Mesendoderm (in vitro differentiated cells): ENCODE measurements at regions not wholly inside any gene's neighbourhood (a gene's known extent, or its start where the extent isn't known, plus 50 kb on each side); places are given as distances from the start of the nearest gene placed in this dataset.

Experiments used
- DNase-seq: peaks from one replicate; pipeline ENCODE4 v3.0.0; 2013
- H2AK5ac ChIP-seq: 2 replicates; pipeline ENCODE4 v1.6.1; 2013; ENCODE audit warnings: low read length, inconsistent platforms
- H2BK120ac ChIP-seq: 2 replicates; pipeline ENCODE4 v1.6.1; 2013; ENCODE audit warnings: low read depth, mild to moderate bottlenecking, low read length, moderate library complexity, mixed read lengths
- H2BK15ac ChIP-seq: replicated peaks from 2 replicates; pipeline ENCODE4 v1.6.1; 2013; ENCODE audit warnings: low read depth, mild to moderate bottlenecking, moderate library complexity
- H2BK5ac ChIP-seq: 2 replicates; pipeline ENCODE4 v1.6.1; 2013; ENCODE audit warnings: low read length, inconsistent platforms
- H3K18ac ChIP-seq: 2 replicates; pipeline ENCODE4 v1.6.1; 2013; ENCODE audit warnings: mild to moderate bottlenecking, low read length, mixed read lengths
- H3K23ac ChIP-seq: one replicate; pipeline ENCODE4 v1.6.1; 2013; ENCODE audit warnings: low read length
- H3K27ac ChIP-seq: 2 replicates; pipeline ENCODE4 v1.5.1; 2013; ENCODE audit warnings: low read depth, mild to moderate bottlenecking, inconsistent platforms, low read length, moderate library complexity
- H3K27me3 ChIP-seq: 2 replicates; pipeline ENCODE4 v1.6.1; 2013; ENCODE audit warnings: low read length, control low read depth, mild to moderate bottlenecking, inconsistent platforms; ENCODE audit not compliant: insufficient read depth, poor library complexity
- H3K36me3 ChIP-seq: 2 replicates; pipeline ENCODE4 v1.6.1; 2013; ENCODE audit warnings: low read length, inconsistent platforms; ENCODE audit not compliant: control insufficient read depth, insufficient read depth
- H3K4ac ChIP-seq: one replicate; pipeline ENCODE4 v1.6.1; 2013; ENCODE audit warnings: low read depth, mild to moderate bottlenecking, low read length, moderate library complexity
- H3K4me1 ChIP-seq: 2 replicates; pipeline ENCODE4 v1.6.1; 2013; ENCODE audit warnings: low read depth, low read length, inconsistent platforms; ENCODE audit not compliant: control insufficient read depth
- H3K4me2 ChIP-seq: 2 replicates; pipeline ENCODE4 v1.6.1; 2013; ENCODE audit warnings: low read length
- H3K4me3 ChIP-seq: 2 replicates; pipeline ENCODE4 v1.5.1; 2013; ENCODE audit warnings: mild to moderate bottlenecking, low read length
- H3K56ac ChIP-seq: one replicate; pipeline ENCODE4 v1.6.1; 2013; ENCODE audit warnings: low read length
- H3K79me1 ChIP-seq: 2 replicates; pipeline ENCODE4 v1.6.1; 2013; ENCODE audit warnings: low read length, inconsistent platforms
- H3K79me2 ChIP-seq: 2 replicates; pipeline ENCODE4 v1.6.1; 2013; ENCODE audit warnings: mild to moderate bottlenecking, low read length; ENCODE audit not compliant: control insufficient read depth, insufficient read depth
- H3K9ac ChIP-seq: 2 replicates; pipeline ENCODE4 v1.6.1; 2013; ENCODE audit warnings: low read length, inconsistent platforms
- H4K5ac ChIP-seq: one replicate; pipeline ENCODE4 v1.6.1; 2013; ENCODE audit warnings: low read length
- H4K8ac ChIP-seq: one replicate; pipeline ENCODE4 v1.6.1; 2013; ENCODE audit warnings: low read depth, mild to moderate bottlenecking, control low read depth, low read length, moderate library complexity
- WGBS: extraction: QIAGEN DNeasy Blood & Tissue Kit; methylation state at CpG from one replicate; pipeline ENCODE4 v1.1.7; 2013; ENCODE audit warnings: low lambda C conversion rate, missing lambda C conversion rate; ENCODE audit not compliant: insufficient coverage; ENCODE audit errors: extremely low coverage; 5-methylcytosine and 5-hydroxymethylcytosine counted together

GRCh38 chr3:13148561-13149329 is 75.5 kb upstream of the IQSEC1 start:
- Histone ChIP-seq H3K79me1 (no peaks in the 10 kb centered on the region), H2BK15ac (no peak overlapping the region), H3K56ac (no peak overlapping the region), H3K27ac (no peak overlapping the region), H2AK5ac (no peak overlapping the region), H3K4me2 (no peak overlapping the region), H3K4me3 (no peak overlapping the region), H2BK120ac (no peak overlapping the region), H3K27me3 (no peaks in the 10 kb centered on the region), H3K4ac (no peak overlapping the region), H4K5ac (no peak overlapping the region), H3K79me2 (no peaks in the 10 kb centered on the region), H3K9ac (no peak overlapping the region), H4K8ac (no peak overlapping the region), H3K23ac (no peak overlapping the region), H3K18ac (no peak overlapping the region), H3K4me1 (no peaks in the 10 kb centered on the region), H2BK5ac (no peak overlapping the region), H3K36me3 (no peaks in the 10 kb centered on the region)
- whole genome bisulfite sequencing = no CpG with 5 or more reads among the region's 13 CpGs
- no peak for DNase-seq

GRCh38 chr3:13148126-13148525 is 74.9 kb upstream of the IQSEC1 start:
- Histone ChIP-seq H3K79me1 (no peaks in the 10 kb centered on the region), H3K56ac (no peak overlapping the region), H3K9ac (no peak overlapping the region), H3K27me3 (no peaks in the 10 kb centered on the region), H3K4ac (no peak overlapping the region), H4K5ac (no peak overlapping the region), H3K4me2 (no peak overlapping the region), H3K18ac (no peak overlapping the region), H3K36me3 (no peaks in the 10 kb centered on the region), H3K4me3 (no peak overlapping the region), H4K8ac (no peak overlapping the region), H3K23ac (no peak overlapping the region), H2AK5ac (no peak overlapping the region), H2BK15ac (no peak overlapping the region), H2BK5ac (no peak overlapping the region), H3K27ac (no peak overlapping the region), H3K79me2 (no peaks in the 10 kb centered on the region), H2BK120ac (no peak overlapping the region), H3K4me1 (no peaks in the 10 kb centered on the region)
- no CpG with 5 or more reads among the region's 8 CpGs for WGBS
- no peak for DNase-seq

GRCh38 chr3:13147344-13147743 is 74.1 kb upstream of the IQSEC1 start:
- no peak overlapping the region for H3K9ac ChIP-seq
- no peaks in the 10 kb centered on the region for H3K36me3 ChIP-seq
- H2BK5ac ChIP-seq = no peak overlapping the region
- no peak overlapping the region for H2AK5ac ChIP-seq
- no peaks in the 10 kb centered on the region for H3K27me3 ChIP-seq
- no peak overlapping the region for H2BK120ac ChIP-seq
- H3K56ac ChIP-seq = no peak overlapping the region
- H3K4me2 ChIP-seq = no peak overlapping the region
- no peaks in the 10 kb centered on the region for H3K79me1 ChIP-seq
- no peak overlapping the region for H3K4ac ChIP-seq
- H3K4me1 ChIP-seq = no peaks in the 10 kb centered on the region
- no CpG with 5 or more reads among the region's 4 CpGs for WGBS
- H3K18ac ChIP-seq = no peak overlapping the region
- no peak overlapping the region for H3K23ac ChIP-seq
- H3K4me3 ChIP-seq = no peak overlapping the region
- no peak overlapping the region for H4K5ac ChIP-seq
- DNase-seq = no peak
- H3K79me2 ChIP-seq = no peaks in the 10 kb centered on the region
- H4K8ac ChIP-seq = no peak overlapping the region
- no peak overlapping the region for H3K27ac ChIP-seq
- no peak overlapping the region for H2BK15ac ChIP-seq

GRCh38 chr3:13146643-13147143 is 73.5 kb upstream of the IQSEC1 start:
- H3K27ac ChIP-seq = no peak overlapping the region
- no peak overlapping the region for H4K8ac ChIP-seq
- H3K4ac ChIP-seq = no peak overlapping the region
- H2AK5ac ChIP-seq = no peak overlapping the region
- DNase-seq = no peak
- no peaks in the 10 kb centered on the region for H3K4me1 ChIP-seq
- H3K18ac ChIP-seq = no peak overlapping the region
- no peaks in the 10 kb centered on the region for H3K27me3 ChIP-seq
- H3K9ac ChIP-seq = no peak overlapping the region
- no peak overlapping the region for H3K56ac ChIP-seq
- H2BK15ac ChIP-seq = no peak overlapping the region
- no peak overlapping the region for H3K4me2 ChIP-seq
- no peak overlapping the region for H2BK120ac ChIP-seq
- H4K5ac ChIP-seq = no peak overlapping the region
- H3K36me3 ChIP-seq = no peaks in the 10 kb centered on the region
- no CpG with 5 or more reads among the region's 9 CpGs for WGBS
- no peak overlapping the region for H2BK5ac ChIP-seq
- no peak overlapping the region for H3K23ac ChIP-seq
- H3K79me2 ChIP-seq = no peaks in the 10 kb centered on the region
- no peak overlapping the region for H3K4me3 ChIP-seq
- no peaks in the 10 kb centered on the region for H3K79me1 ChIP-seq

GRCh38 chr3:13145826-13146642 is 72.8 kb upstream of the IQSEC1 start:
- DNase-seq = no peak
- no peaks in the 10 kb centered on the region for H3K79me1 ChIP-seq
- no peak overlapping the region for H3K4me3 ChIP-seq
- H3K27ac ChIP-seq = no peak overlapping the region
- H3K4me1 ChIP-seq = no peaks in the 10 kb centered on the region
- H3K4ac ChIP-seq = no peak overlapping the region
- no peak overlapping the region for H3K18ac ChIP-seq
- no peaks in the 10 kb centered on the region for H3K27me3 ChIP-seq
- H3K4me2 ChIP-seq = no peak overlapping the region
- H3K9ac ChIP-seq = no peak overlapping the region
- no peak overlapping the region for H4K8ac ChIP-seq
- H2BK15ac ChIP-seq = no peak overlapping the region
- no peaks in the 10 kb centered on the region for H3K79me2 ChIP-seq
- no peak overlapping the region for H2AK5ac ChIP-seq
- H3K36me3 ChIP-seq = no peaks in the 10 kb centered on the region
- no CpG with 5 or more reads among the region's 16 CpGs for WGBS
- H4K5ac ChIP-seq = no peak overlapping the region
- no peak overlapping the region for H2BK5ac ChIP-seq
- H3K23ac ChIP-seq = no peak overlapping the region
- H3K56ac ChIP-seq = no peak overlapping the region
- H2BK120ac ChIP-seq = no peak overlapping the region
